H9 (cell line): ENCODE measurements at regions not wholly inside any gene's neighbourhood (a gene's known extent, or its start where the extent isn't known, plus 50 kb on each side); places are given as distances from the start of the nearest gene placed in this dataset.

ENCODE experiments used
- DNase-seq: peaks from one replicate; pipeline ENCODE4 v3.0.0-alpha.2; 2017
- H2AFZ ChIP-seq: one replicate; pipeline ENCODE4 v1.6.1; 2013; ENCODE audit warnings: mild to moderate bottlenecking, low read length, control low read depth, moderate library complexity
- H2AK5ac ChIP-seq: 2 replicates; pipeline ENCODE4 v1.6.1; 2013; ENCODE audit warnings: low read length, control low read depth, mixed read lengths; ENCODE audit not compliant: insufficient read length
- H2BK120ac ChIP-seq: one replicate; pipeline ENCODE4 v1.6.1; 2013; ENCODE audit warnings: low read depth, mild to moderate bottlenecking, low read length, control low read depth, inconsistent platforms; ENCODE audit not compliant: poor library complexity, severe bottlenecking
- H2BK12ac ChIP-seq: 2 replicates; pipeline ENCODE4 v1.6.1; 2013; ENCODE audit warnings: low read length, control low read depth, mixed read lengths, low read depth; ENCODE audit not compliant: insufficient read length
- H2BK15ac ChIP-seq: 2 replicates; pipeline ENCODE4 v1.6.1; 2013; ENCODE audit warnings: low read depth, low read length, control low read depth
- H2BK20ac ChIP-seq: one replicate; pipeline ENCODE4 v1.6.1; 2013; ENCODE audit warnings: low read depth, mild to moderate bottlenecking, low read length, control low read depth, inconsistent platforms; ENCODE audit not compliant: poor library complexity, severe bottlenecking
- H2BK5ac ChIP-seq: 2 replicates; pipeline ENCODE4 v1.6.1; 2013; ENCODE audit warnings: low read length, control low read depth, mixed read lengths; ENCODE audit not compliant: insufficient read length
- H3K14ac ChIP-seq: 2 replicates; pipeline ENCODE4 v1.6.1; 2013; ENCODE audit warnings: low read length, control low read depth; ENCODE audit not compliant: insufficient read depth
- H3K18ac ChIP-seq: 2 replicates; pipeline ENCODE4 v1.6.1; 2013; ENCODE audit warnings: low read depth, mild to moderate bottlenecking, mixed read lengths, low read length, control low read depth; ENCODE audit not compliant: insufficient read length
- H3K23ac ChIP-seq: 2 replicates; pipeline ENCODE4 v1.6.1; 2013; ENCODE audit warnings: low read length, control low read depth, mixed read lengths, low read depth; ENCODE audit not compliant: insufficient read length
- H3K23me2 ChIP-seq: 2 replicates; pipeline ENCODE4 v1.6.1; 2013; ENCODE audit warnings: low read depth, mild to moderate bottlenecking, mixed read lengths, low read length, control low read depth; ENCODE audit not compliant: insufficient read length, poor library complexity, severe bottlenecking
- H3K27ac ChIP-seq: 2 replicates; pipeline ENCODE4 v1.5.1; 2013; ENCODE audit warnings: low read length, control low read depth, mixed read lengths, low read depth; ENCODE audit not compliant: insufficient read length
- H3K27me3 ChIP-seq: 2 replicates; pipeline ENCODE4 v1.6.1; 2013; ENCODE audit warnings: low read length, control low read depth, inconsistent platforms; ENCODE audit not compliant: insufficient read depth
- H3K4ac ChIP-seq: 2 replicates; pipeline ENCODE4 v1.6.1; 2013; ENCODE audit warnings: low read depth, mild to moderate bottlenecking, control low read depth, inconsistent platforms, low read length, moderate library complexity
- H3K4me1 ChIP-seq: 2 replicates; pipeline ENCODE4 v1.6.1; 2013; ENCODE audit warnings: low read length, control low read depth, inconsistent platforms; ENCODE audit not compliant: insufficient read depth
- H3K4me2 ChIP-seq: 2 replicates; pipeline ENCODE4 v1.6.1; 2013; ENCODE audit warnings: low read length, control low read depth, mixed read lengths; ENCODE audit not compliant: insufficient read length, insufficient read depth
- H3K56ac ChIP-seq: 2 replicates; pipeline ENCODE4 v1.6.1; 2013; ENCODE audit warnings: low read depth, mild to moderate bottlenecking, mixed read lengths, low read length, control low read depth; ENCODE audit not compliant: insufficient read length
- H3K79me1 ChIP-seq: 2 replicates; pipeline ENCODE4 v1.6.1; 2013; ENCODE audit warnings: low read depth, mild to moderate bottlenecking, moderate library complexity, low read length, control low read depth, inconsistent platforms; ENCODE audit not compliant: insufficient read depth, poor library complexity, severe bottlenecking
- H3K79me2 ChIP-seq: 2 replicates; pipeline ENCODE4 v1.6.1; 2013; ENCODE audit warnings: low read length, control low read depth, inconsistent platforms; ENCODE audit not compliant: insufficient read depth
- H3K9ac ChIP-seq: 2 replicates; pipeline ENCODE4 v1.6.1; 2013; ENCODE audit warnings: low read length, control low read depth, mixed read lengths; ENCODE audit not compliant: insufficient read length; ENCODE audit errors: extremely low read depth
- H3K9me3 ChIP-seq: one replicate; pipeline ENCODE4 v1.6.1; 2013; ENCODE audit warnings: low read depth, low read length, inconsistent platforms; ENCODE audit not compliant: control insufficient read depth
- H3T11ph ChIP-seq: one replicate; pipeline ENCODE4 v1.6.1; 2013; ENCODE audit warnings: mild to moderate bottlenecking, low read length, control low read depth, inconsistent platforms
- H4K20me1 ChIP-seq: one replicate; pipeline ENCODE4 v1.6.1; 2013; ENCODE audit not compliant: control insufficient read depth, insufficient read length, insufficient read depth
- H4K5ac ChIP-seq: 2 replicates; pipeline ENCODE4 v1.6.1; 2013; ENCODE audit warnings: low read depth, mild to moderate bottlenecking, mixed read lengths, low read length, control low read depth; ENCODE audit not compliant: insufficient read length
- H4K8ac ChIP-seq: replicated peaks from 2 replicates; pipeline ENCODE4 v1.6.1; 2013; ENCODE audit warnings: low read length, control low read depth, mixed read lengths, low read depth; ENCODE audit not compliant: insufficient read length
- H4K91ac ChIP-seq: 2 replicates; pipeline ENCODE4 v1.6.1; 2013; ENCODE audit warnings: low read depth, mild to moderate bottlenecking, moderate library complexity, mixed read lengths, low read length, control low read depth; ENCODE audit not compliant: insufficient read length
- H3K27ac Mint-ChIP-seq, 3 experiments: 2 replicates in 2 of 3; 3 replicates in 1 of 3; pipeline ENCODE4 v1.8.0; 2020 to 2021; ENCODE audit warnings: mixed read lengths in 3 of 3, mild to moderate bottlenecking in 1 of 3, moderate library complexity in 1 of 3
- H3K27me3 Mint-ChIP-seq: 2 replicates; pipeline ENCODE4 v1.8.0; 2021; ENCODE audit warnings: low read depth, mild to moderate bottlenecking, moderate library complexity, mixed read lengths
- H3K36me3 Mint-ChIP-seq, 3 experiments: 2 replicates in 2 of 3; 3 replicates in 1 of 3; pipeline ENCODE4 v1.8.0; 2020 to 2021; ENCODE audit warnings: low read depth in 3 of 3, mixed read lengths in 3 of 3; ENCODE audit not compliant: insufficient read depth in 1 of 3
- H3K4me1 Mint-ChIP-seq, 2 experiments: 2 replicates each; pipeline ENCODE4 v1.8.0; 2020; ENCODE audit warnings: mixed read lengths in 2 of 2
- H3K4me3 Mint-ChIP-seq, 2 experiments: 2 replicates in 1 of 2; 3 replicates in 1 of 2; pipeline ENCODE4 v1.8.0; 2020 to 2021; ENCODE audit warnings: mild to moderate bottlenecking in 2 of 2, mixed read lengths in 2 of 2, moderate library complexity in 1 of 2
- H3K9me3 Mint-ChIP-seq, 2 experiments: 2 replicates in 1 of 2; 3 replicates in 1 of 2; pipeline ENCODE4 v1.8.0; 2020; ENCODE audit warnings: mild to moderate bottlenecking in 2 of 2, mixed read lengths in 2 of 2, moderate library complexity in 1 of 2
- WGBS: extraction: QIAGEN DNeasy Blood & Tissue Kit; methylation state at CpG from one replicate; pipeline ENCODE4 v1.1.7; 2013; ENCODE audit warnings: missing lambda C conversion rate, low lambda C conversion rate, mixed read lengths; ENCODE audit not compliant: insufficient read length; ENCODE audit errors: extremely low coverage; 5-methylcytosine and 5-hydroxymethylcytosine counted together
- TF ChIP-seq, protein P1 (sequence below): fragments of 200-600 bp; sonication (generic); conservative IDR thresholded peaks from 3 replicates; pipeline ENCODE4 v1.8.0; 2021; ENCODE audit warnings: antibody characterized with exemption, mild to moderate bottlenecking

DNA sequence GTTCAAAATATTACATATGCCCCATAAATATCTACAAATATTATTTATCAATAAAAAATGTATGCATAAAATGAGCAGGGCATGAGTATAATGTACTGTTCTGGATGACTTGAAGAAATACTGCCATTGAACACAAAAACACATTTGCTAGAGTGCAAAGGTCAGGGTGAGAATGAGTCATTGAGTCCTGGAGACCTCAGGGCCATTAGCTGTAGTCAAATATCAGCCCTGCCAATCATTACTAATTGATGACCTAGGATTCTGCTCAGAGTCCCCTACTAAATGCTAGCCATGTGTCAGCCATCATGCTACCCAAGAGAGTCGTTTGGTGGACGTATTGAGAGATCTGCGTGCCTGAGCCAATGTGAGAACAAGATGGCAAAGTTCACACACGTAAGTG is 80.3 kb upstream of the FAM169A start:
- H3K23me2 ChIP-seq, result no peaks in the 10 kb centered on the region
- H3K79me1 ChIP-seq, result no peaks in the 10 kb centered on the region
- no peak overlapping the region for H4K91ac ChIP-seq
- H3T11ph ChIP-seq, result no peak overlapping the region
- no peaks in the 10 kb centered on the region for H3K9me3 ChIP-seq
- TF ChIP-seq, protein P1, sequence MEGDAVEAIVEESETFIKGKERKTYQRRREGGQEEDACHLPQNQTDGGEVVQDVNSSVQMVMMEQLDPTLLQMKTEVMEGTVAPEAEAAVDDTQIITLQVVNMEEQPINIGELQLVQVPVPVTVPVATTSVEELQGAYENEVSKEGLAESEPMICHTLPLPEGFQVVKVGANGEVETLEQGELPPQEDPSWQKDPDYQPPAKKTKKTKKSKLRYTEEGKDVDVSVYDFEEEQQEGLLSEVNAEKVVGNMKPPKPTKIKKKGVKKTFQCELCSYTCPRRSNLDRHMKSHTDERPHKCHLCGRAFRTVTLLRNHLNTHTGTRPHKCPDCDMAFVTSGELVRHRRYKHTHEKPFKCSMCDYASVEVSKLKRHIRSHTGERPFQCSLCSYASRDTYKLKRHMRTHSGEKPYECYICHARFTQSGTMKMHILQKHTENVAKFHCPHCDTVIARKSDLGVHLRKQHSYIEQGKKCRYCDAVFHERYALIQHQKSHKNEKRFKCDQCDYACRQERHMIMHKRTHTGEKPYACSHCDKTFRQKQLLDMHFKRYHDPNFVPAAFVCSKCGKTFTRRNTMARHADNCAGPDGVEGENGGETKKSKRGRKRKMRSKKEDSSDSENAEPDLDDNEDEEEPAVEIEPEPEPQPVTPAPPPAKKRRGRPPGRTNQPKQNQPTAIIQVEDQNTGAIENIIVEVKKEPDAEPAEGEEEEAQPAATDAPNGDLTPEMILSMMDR, result no peak
- H3K4ac ChIP-seq, result no peak overlapping the region
- H3K18ac ChIP-seq, result no peak overlapping the region
- H4K20me1 ChIP-seq, result no peaks in the 10 kb centered on the region
- no peak overlapping the region for H4K8ac ChIP-seq
- H3K27ac Mint-ChIP-seq, result no peak overlapping the region
- no peak overlapping the region for H3K9ac ChIP-seq
- H3K4me1 ChIP-seq, result peaks cover 2% of the 10 kb centered on the region; the same call in 1 of the 2 replicates
- H3K23ac ChIP-seq, result no peak overlapping the region
- H4K5ac ChIP-seq, result no peak overlapping the region
- no peak overlapping the region for H3K14ac ChIP-seq
- no peak overlapping the region for H3K4me2 ChIP-seq
- no peak overlapping the region for H2BK120ac ChIP-seq
- no peaks in the 10 kb centered on the region for H3K79me2 ChIP-seq
- H2BK15ac ChIP-seq, result no peak overlapping the region
- H2BK5ac ChIP-seq, result no peak overlapping the region
- no peak for DNase-seq
- peaks cover 0 to 2% of the 10 kb centered on the region in 2 experiments; a peak in 1 of 5 replicates for H3K9me3 Mint-ChIP-seq
- H2AK5ac ChIP-seq, result no peak overlapping the region
- no peak overlapping the region for H2BK20ac ChIP-seq
- no peak overlapping the region for H2AFZ ChIP-seq
- H3K56ac ChIP-seq, result no peak overlapping the region
- no peak overlapping the region for H3K27ac ChIP-seq
- no peaks in the 10 kb centered on the region for H3K27me3 ChIP-seq
- peaks cover 25 to 28% of the 10 kb centered on the region in 2 experiments for H3K4me1 Mint-ChIP-seq
- H3K27me3 Mint-ChIP-seq, result no peaks in the 10 kb centered on the region
- H3K4me3 Mint-ChIP-seq, result no peak overlapping the region
- no CpG with 5 or more reads among the region's 4 CpGs for WGBS
- H3K36me3 Mint-ChIP-seq, result no peaks in the 10 kb centered on the region
- H2BK12ac ChIP-seq, result no peak overlapping the region
